Left lung (tissue), 4 donors: ENCODE measurements at regions not wholly inside any gene's neighbourhood (a gene's known extent, or its start where the extent isn't known, plus 50 kb on each side); places are given as distances from the start of the nearest gene placed in this dataset.

Experiments
- ATAC-seq: fragments of 200-7000 bp; cut with Tn5 transposase; one replicate; pipeline ENCODE4 v1.9.1; 2020; ENCODE audit warnings: moderate library complexity
- DNase-seq, 4 donors: peaks; one replicate each; pipeline ENCODE4 v3.0.0-alpha.2; 2013 to 2020
- H3K27ac ChIP-seq, 2 donors: fragments of 200-600 bp; sonication (generic) in 1 of 2; one replicate each; pipeline versions ENCODE4 v1.5.0 to v1.8.0; 2020 to 2021
- H3K27me3 ChIP-seq, 2 donors: fragments of 200-600 bp; sonication (generic) in 1 of 2; one replicate each; pipeline versions ENCODE4 v1.5.0 to v1.8.0; 2020 to 2021
- H3K36me3 ChIP-seq, 2 donors: fragments of 200-600 bp; sonication (generic) in 1 of 2; one replicate each; pipeline versions ENCODE4 v1.5.0 to v1.8.0; 2020 to 2021
- H3K4me1 ChIP-seq, 2 donors: fragments of 200-600 bp; one replicate each; pipeline ENCODE4 v1.8.0; 2021
- H3K4me3 ChIP-seq, 2 donors: fragments of 200-600 bp; sonication (generic) in 1 of 2; one replicate each; pipeline versions ENCODE4 v1.5.0 to v1.8.0; 2020 to 2021; ENCODE audit warnings: mild to moderate bottlenecking in 1 of 2
- H3K9me3 ChIP-seq, 2 donors: fragments of 200-600 bp; sonication (generic) in 1 of 2; one replicate each; pipeline versions ENCODE4 v1.5.0 to v1.8.0; 2020 to 2021
- CTCF ChIP-seq, 2 donors: fragments of 200-600 bp; sonication (generic) in 1 of 2; IDR thresholded peaks; one replicate each; pipeline versions ENCODE4 v1.5.0 to v1.8.0; 2021; ENCODE audit warnings: antibody characterized with exemption in 2 of 2
- intact Hi-C, 2 donors: fragments of 100-400 bp; cut with DNase I; formaldehyde crosslinking; loops; one replicate each; pipeline versions ENCODE4 v1.11.2 to v1.14.2; 2022
- donor health status: DM: no; HTN: yes; CAD: no.
- donor health status: DM: no; HTN: no; CAD: no.

GRCh38 chr20:50325651-50326050 is 135.0 kb downstream of the CEBPB start:
- H3K36me3 ChIP-seq = no peaks in the 10 kb centered on the region
- H3K4me1 ChIP-seq = peaks cover 15 to 28% of the 10 kb centered on the region in 2 donors
- H3K9me3 ChIP-seq = no peaks in the 10 kb centered on the region
- intact Hi-C loops = no loop called here
- H3K4me3 ChIP-seq = no peak overlapping the region
- DNase-seq = no peak
- no peaks in the 10 kb centered on the region for H3K27me3 ChIP-seq
- no peak for ATAC-seq
- no peak for TF ChIP-seq CTCF (IDR thresholded peaks at IDR 0.05)
- no peak overlapping the region for H3K27ac ChIP-seq

DNA sequence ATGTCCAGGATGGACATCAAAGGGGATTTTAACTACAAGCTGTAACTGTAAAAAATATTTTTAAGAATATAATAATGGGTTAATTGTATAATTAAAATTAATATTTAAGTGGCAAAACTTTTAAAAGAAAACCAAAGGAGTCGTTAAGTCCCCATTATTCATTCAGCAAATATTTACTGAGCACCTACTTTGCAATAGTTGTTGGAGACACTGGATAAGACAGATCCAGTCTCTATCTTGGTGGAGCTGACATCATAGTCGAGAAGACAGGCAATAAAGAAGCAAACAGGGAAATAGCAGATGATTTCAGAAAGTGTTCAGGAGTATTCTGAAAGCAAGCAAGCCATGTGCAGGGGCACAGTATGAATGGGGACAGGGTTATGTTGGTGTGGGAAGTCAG is 137.0 kb downstream of the CEBPB start:
- Histone ChIP-seq H3K36me3 (no peaks in the 10 kb centered on the region), H3K4me3 (no peak overlapping the region), H3K9me3 (no peaks in the 10 kb centered on the region), H3K4me1 (peaks cover 4 to 29% of the 10 kb centered on the region in 2 donors), H3K27me3 (no peaks in the 10 kb centered on the region), H3K27ac (no peak overlapping the region)
- no peak for TF ChIP-seq CTCF (IDR thresholded peaks at IDR 0.05)
- intact Hi-C loops = no loop called here
- DNase-seq (no peak), ATAC-seq (no peak)

DNA sequence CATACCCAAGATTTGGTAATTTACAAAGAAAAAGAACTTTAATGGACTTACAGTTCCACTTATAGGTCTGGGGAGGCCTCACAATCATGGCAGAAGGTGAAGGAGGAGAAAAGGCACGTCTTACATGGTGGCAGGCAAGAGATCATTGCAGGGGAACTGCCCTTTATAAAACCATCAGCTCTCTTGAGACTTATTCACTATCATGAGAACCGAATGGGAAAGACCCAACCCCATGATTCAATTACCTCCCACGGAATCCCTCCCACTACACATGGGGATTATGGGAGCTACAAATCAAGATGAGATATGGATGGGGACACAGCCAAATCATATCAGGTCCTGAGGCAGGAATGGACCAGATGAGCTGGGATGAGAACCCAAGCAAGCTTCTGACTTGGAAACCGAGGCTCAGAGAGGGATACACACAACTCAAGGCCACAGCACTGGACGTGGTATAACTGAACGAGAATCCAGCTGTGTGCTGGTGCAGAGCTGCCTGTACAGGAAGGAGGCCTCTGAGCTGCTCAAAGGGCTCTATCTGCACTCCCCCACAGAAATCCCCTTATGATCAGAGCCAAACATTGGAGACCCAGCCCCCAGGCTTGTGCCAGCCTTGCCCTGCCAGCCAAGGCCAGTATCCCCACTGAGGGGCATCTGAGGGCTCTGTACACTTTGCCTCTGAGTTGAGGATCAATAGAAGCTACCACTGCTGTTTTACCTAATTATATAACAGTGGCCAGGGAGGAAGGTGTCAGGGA is 137.8 kb downstream of the CEBPB start:
- Histone ChIP-seq H3K36me3 (no peaks in the 10 kb centered on the region), H3K27me3 (no peaks in the 10 kb centered on the region), H3K4me3 (no peak overlapping the region), H3K27ac (no peak overlapping the region), H3K4me1 (peaks cover 4 to 37% of the 10 kb centered on the region in 2 donors), H3K9me3 (no peaks in the 10 kb centered on the region)
- intact Hi-C loops = no loop called here
- ATAC-seq = no peak
- TF ChIP-seq CTCF (IDR thresholded peaks at IDR 0.05) = no peak
- no peak for DNase-seq

DNA sequence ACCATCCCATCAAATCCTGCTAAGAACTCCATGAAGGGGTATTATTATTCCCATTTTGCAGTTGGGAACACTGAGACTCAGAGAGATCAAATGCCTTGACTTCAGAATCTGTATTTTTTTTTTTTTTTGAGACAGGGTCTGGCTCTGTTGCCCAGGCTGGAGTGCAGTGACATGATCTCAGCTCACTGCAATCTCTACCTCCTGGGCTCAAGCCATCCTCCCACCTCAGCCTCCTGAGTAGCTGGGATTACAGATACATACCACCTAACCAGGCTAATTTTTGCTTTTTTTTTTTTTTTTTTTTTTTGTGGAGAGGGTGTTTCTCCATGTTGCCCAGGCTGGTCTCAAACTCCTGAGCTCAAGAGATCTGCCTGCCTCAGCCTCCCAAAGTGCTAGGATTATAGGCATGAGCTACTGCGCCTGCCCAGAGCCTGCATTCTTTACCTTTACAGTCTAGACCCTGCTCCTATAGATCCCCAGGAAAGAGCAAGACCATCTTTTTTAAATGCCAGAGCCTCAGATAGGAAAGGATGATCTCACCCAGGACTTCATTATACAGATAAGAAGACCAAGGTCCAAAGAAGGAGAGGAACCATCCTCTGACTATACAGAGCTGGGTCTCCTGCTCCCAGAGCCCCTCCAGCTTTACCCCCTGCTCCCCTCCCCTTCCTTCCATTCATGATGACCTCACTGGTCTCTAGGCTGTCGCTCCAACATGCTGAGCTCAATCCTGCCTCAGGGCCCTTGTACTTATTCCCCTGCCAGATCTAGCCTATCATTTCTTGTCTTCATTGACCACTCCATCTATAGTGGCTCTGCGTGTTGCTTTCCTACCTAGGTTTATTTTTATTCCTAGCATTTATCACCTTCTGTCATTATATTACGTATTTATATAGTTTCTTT is 138.6 kb downstream of the CEBPB start:
- no peak for TF ChIP-seq CTCF (IDR thresholded peaks at IDR 0.05)
- intact Hi-C loops = no loop called here
- H3K36me3 ChIP-seq = no peaks in the 10 kb centered on the region
- peaks cover 4 to 36% of the 10 kb centered on the region in 2 donors for H3K4me1 ChIP-seq
- no peaks in the 10 kb centered on the region for H3K27me3 ChIP-seq
- no peak overlapping the region for H3K27ac ChIP-seq
- H3K9me3 ChIP-seq = no peaks in the 10 kb centered on the region
- ATAC-seq (no peak), DNase-seq (no peak)
- no peak overlapping the region for H3K4me3 ChIP-seq

DNA sequence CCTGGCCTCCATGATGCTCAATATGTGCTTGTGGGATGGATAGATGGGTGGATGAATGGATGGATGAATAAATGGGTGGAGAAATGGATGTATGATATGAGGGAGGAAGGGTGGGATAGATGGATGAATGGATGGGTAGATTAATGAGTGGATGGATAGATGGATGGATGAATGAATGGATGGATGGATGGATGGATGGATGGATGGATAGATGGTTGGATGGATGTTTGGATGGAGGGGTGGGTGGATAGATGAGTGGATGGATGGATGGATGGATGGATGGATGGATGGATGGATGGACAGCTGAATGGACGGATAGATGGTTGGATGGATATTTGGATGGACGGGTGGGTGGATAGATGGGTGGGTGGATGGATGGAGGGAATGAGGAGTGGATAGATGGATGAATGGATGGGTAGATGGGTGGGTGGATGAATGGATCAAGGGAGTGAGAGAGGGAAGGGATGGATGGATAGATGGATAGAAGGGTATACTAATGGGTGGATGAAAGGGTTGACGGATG is 139.4 kb downstream of the CEBPB start:
- Histone ChIP-seq H3K36me3 (no peaks in the 10 kb centered on the region), H3K27me3 (no peaks in the 10 kb centered on the region), H3K27ac (no peak overlapping the region), H3K4me3 (no peak overlapping the region), H3K4me1 (peaks cover 4 to 40% of the 10 kb centered on the region in 2 donors), H3K9me3 (no peaks in the 10 kb centered on the region)
- intact Hi-C loops = no loop called here
- TF ChIP-seq CTCF (IDR thresholded peaks at IDR 0.05) = no peak
- ATAC-seq (no peak), DNase-seq (no peak)
